ENCODE measurements at regions not wholly inside any gene's neighbourhood (a gene's known extent, or its start where the extent isn't known, plus 50 kb on each side); places are given as distances from the start of the nearest gene placed in this dataset.

GRCh38 chr4:115355329-115355728 lies 241.9 kb upstream of the NDST4 start:
- TF ChIP-seq CTCF (IDR thresholded peaks at IDR 0.05) = no peak
- no peak for TF ChIP-seq POLR2A (IDR thresholded peaks at IDR 0.05)

All from heart left ventricle (tissue), 13 donors.